DOHH2 (cell line): ENCODE measurements at regions not wholly inside any gene's neighbourhood (a gene's known extent, or its start where the extent isn't known, plus 50 kb on each side); places are given as distances from the start of the nearest gene placed in this dataset.

Experiments used
- CTCF ChIP-seq: fragments of 200-600 bp; sonication (generic); IDR thresholded peaks from one replicate; pipeline ENCODE4 v1.5.1; 2014; ENCODE audit warnings: antibody characterized with exemption, mild to moderate bottlenecking, low read depth, low read length; ENCODE audit not compliant: poor library complexity, severe bottlenecking
- EZH2phosphoT487 ChIP-seq: fragments of 200-600 bp; sonication (generic); IDR thresholded peaks from 2 replicates; pipeline ENCODE4 v1.6.1; 2017; ENCODE audit warnings: borderline replicate concordance, mild to moderate bottlenecking, antibody characterized with exemption, low read length, moderate library complexity, mixed read lengths

- TF ChIP-seq CTCF (no peak), EZH2phosphoT487 (no peak)
Observed at GRCh38 chr3:135667061-135667460, 298.5 kb upstream of the PPP2R3A start.
